ENCODE measurements at regions not wholly inside any gene's neighbourhood (a gene's known extent, or its start where the extent isn't known, plus 50 kb on each side); places are given as distances from the start of the nearest gene placed in this dataset.

DNA sequence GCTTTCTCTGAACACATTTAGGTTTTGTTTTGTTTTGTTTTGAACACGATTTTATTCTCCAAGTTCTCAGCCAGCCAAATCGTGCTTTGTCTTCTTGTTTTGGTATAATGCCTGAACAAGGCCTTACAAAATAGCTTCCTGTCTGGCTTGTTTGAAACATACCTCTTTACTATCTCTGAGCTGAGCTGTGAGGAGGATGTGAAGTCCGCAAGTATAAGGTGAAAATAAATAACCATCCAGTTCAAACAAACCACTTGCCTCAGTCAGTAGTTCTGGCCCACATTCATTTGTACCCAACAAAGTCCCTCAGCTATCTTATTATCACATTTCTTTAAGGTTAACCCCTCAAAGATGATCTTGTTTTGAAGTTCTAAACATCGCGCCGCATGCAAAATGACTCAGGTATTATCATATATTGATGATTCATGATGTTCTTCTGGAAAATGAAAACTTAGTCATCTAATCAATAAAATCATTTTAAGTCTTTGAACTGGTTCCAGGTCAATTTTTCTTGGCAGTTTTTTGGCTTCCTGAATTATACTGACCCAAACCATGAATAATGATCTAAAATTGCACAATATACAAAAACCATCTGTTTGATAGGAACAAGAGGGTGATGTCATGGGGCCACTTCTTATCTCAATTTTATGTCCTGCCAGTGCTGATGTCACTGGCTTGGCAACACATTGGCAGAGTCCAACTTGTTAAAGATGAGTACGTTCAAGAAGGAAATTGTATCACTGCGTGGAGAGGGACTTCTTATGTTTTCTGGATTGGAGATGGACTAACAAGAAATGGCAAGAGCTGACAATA, 694.3 kb downstream of the KCNJ2 start:
- Mint-ChIP-seq H3K27me3 (ENCODE audit: low read depth) (peaks cover 2% of the 10 kb centered on the region), H3K4me1 (ENCODE audit: low read depth) (no peaks in the 10 kb centered on the region), H3K4me3 (no peak overlapping the region), H3K36me3 (ENCODE audit: low read depth) (no peaks in the 10 kb centered on the region), H3K27ac (no peak overlapping the region), H3K9me3 (no peaks in the 10 kb centered on the region)
- no peak for DNase-seq
- CTCF ChIA-PET = no interaction called here
- intact Hi-C loops (cut with micrococcal nuclease) = no loop called here

GRCh38 chr17:70865993-70866804, 696.9 kb downstream of the KCNJ2 start:
- no peaks in the 10 kb centered on the region for H3K4me1 Mint-ChIP-seq (ENCODE audit: low read depth)
- H3K9me3 Mint-ChIP-seq = no peaks in the 10 kb centered on the region
- no peak overlapping the region for H3K4me3 Mint-ChIP-seq
- H3K27me3 Mint-ChIP-seq (ENCODE audit: low read depth) = peaks cover 2% of the 10 kb centered on the region
- H3K36me3 Mint-ChIP-seq (ENCODE audit: low read depth) = no peaks in the 10 kb centered on the region
- intact Hi-C loops (cut with micrococcal nuclease) = no loop called here
- CTCF ChIA-PET = no interaction called here
- DNase-seq = no peak
- H3K27ac Mint-ChIP-seq = no peak overlapping the region

DNA sequence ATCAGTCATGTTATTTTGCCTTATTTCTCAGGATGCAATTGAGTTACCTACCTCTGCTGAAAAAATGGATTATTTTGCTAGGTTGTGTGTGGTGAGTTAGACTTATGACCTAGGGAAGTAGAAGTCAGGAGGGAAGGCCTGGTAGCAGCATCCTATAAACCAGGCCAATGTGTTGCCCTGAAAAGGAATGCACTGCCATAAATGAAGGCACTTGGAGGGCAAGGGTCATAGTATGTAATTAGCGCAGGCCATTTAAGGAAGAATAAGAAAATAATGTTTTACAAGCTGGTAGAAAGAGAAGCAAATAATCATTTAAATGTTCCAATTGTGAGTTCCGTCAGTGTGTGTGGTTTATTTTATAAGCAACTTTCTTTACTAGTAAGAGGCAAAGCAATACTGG, 698.8 kb downstream of the KCNJ2 start:
- CTCF ChIA-PET = no interaction called here
- Mint-ChIP-seq H3K4me1 (ENCODE audit: low read depth) (no peaks in the 10 kb centered on the region), H3K27me3 (ENCODE audit: low read depth) (peaks cover 6% of the 10 kb centered on the region), H3K4me3 (no peak overlapping the region), H3K27ac (no peak overlapping the region), H3K9me3 (peaks cover 3% of the 10 kb centered on the region), H3K36me3 (ENCODE audit: low read depth) (no peaks in the 10 kb centered on the region)
- intact Hi-C loops (cut with micrococcal nuclease) = no loop called here
- no peak for DNase-seq

- CTCF ChIA-PET = no interaction called here
- DNase-seq = no peak
- H3K36me3 Mint-ChIP-seq (ENCODE audit: low read depth) = no peaks in the 10 kb centered on the region
- H3K4me3 Mint-ChIP-seq = no peak overlapping the region
- intact Hi-C loops (cut with micrococcal nuclease) = no loop called here
- peaks cover 5% of the 10 kb centered on the region for H3K27me3 Mint-ChIP-seq (ENCODE audit: low read depth)
- no peaks in the 10 kb centered on the region for H3K4me1 Mint-ChIP-seq (ENCODE audit: low read depth)
- no peak overlapping the region for H3K27ac Mint-ChIP-seq
- peaks cover 3% of the 10 kb centered on the region for H3K9me3 Mint-ChIP-seq
Observed at GRCh38 chr17:70869402-70870085, 700.2 kb downstream of the KCNJ2 start.

DNA sequence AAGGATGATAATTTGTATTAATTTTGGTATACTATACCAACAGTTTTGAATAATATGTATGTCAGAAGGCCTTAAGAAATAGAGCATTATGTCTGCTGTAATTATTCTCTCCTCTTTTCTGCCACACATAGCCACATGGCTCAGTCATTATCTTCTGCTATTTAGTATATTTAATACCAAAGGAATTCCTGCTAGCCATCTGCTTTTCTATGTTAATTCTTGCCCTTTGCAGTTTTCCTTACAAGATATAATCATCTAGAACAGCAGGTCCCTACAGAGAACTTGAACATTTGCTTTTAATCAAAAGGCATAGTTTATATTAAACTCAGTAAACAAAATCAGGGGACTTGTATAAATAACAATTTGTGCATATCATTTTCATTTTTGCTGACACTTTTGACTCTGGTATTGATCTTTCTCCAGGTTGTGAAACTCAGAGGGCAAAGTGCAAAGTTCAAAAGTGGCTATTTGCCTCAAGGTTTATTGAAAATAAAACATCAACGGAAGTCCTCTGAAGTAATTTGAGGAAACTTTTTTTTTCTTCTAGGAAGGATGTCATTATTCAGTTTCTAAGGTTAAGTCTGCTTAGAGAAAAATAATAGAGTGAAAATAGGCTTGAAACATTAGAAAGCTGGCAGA, 702.0 kb downstream of the KCNJ2 start:
- H3K27ac Mint-ChIP-seq = no peak overlapping the region
- H3K4me3 Mint-ChIP-seq = no peak overlapping the region
- H3K27me3 Mint-ChIP-seq (ENCODE audit: low read depth) = peaks cover 5% of the 10 kb centered on the region
- intact Hi-C loops (cut with micrococcal nuclease) = no loop called here
- no peak for DNase-seq
- H3K36me3 Mint-ChIP-seq (ENCODE audit: low read depth) = no peaks in the 10 kb centered on the region
- H3K4me1 Mint-ChIP-seq (ENCODE audit: low read depth) = no peaks in the 10 kb centered on the region
- CTCF ChIA-PET = interaction anchor here (0.5 to 0.7 kb wide), 2 partner anchors 353 to 459 kb away, joined by 3 read pairs; no protein-coding TSS in a partner anchor
- H3K9me3 Mint-ChIP-seq = peaks cover 7% of the 10 kb centered on the region

DNA sequence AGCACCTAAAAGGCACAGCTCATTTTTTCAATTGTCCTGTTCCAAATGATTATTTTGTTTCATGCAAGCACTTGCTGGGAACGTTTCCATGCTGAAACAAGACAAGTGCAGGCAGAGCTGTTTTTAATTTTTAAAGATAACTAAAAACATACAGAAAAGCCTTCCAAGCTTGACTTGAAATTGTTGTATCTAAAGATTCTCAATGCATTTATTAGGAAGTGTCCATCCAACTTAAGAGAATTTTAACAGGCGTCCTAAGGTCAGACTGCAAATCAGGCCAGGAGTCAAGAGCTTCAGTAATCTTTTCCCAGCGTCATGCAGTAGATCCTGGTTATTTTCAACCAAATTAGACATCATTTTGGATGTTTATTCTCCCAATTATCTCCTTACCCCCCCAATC, 702.8 kb downstream of the KCNJ2 start:
- Mint-ChIP-seq H3K4me1 (ENCODE audit: low read depth) (no peaks in the 10 kb centered on the region), H3K9me3 (peaks cover 9% of the 10 kb centered on the region), H3K4me3 (no peak overlapping the region), H3K36me3 (ENCODE audit: low read depth) (no peaks in the 10 kb centered on the region), H3K27ac (no peak overlapping the region), H3K27me3 (ENCODE audit: low read depth) (peaks cover 5% of the 10 kb centered on the region)
- no peak for DNase-seq
- intact Hi-C loops (cut with micrococcal nuclease) = no loop called here
- CTCF ChIA-PET = interaction anchor here (0.5 kb wide), 1 partner anchor 458 kb away, joined by 3 read pairs; no protein-coding TSS in a partner anchor

- peaks cover 11% of the 10 kb centered on the region for H3K9me3 Mint-ChIP-seq
- DNase-seq = no peak
- no peaks in the 10 kb centered on the region for H3K36me3 Mint-ChIP-seq (ENCODE audit: low read depth)
- no peak overlapping the region for H3K4me3 Mint-ChIP-seq
- no peak overlapping the region for H3K27ac Mint-ChIP-seq
- peaks cover 5% of the 10 kb centered on the region for H3K27me3 Mint-ChIP-seq (ENCODE audit: low read depth)
- no peaks in the 10 kb centered on the region for H3K4me1 Mint-ChIP-seq (ENCODE audit: low read depth)
- intact Hi-C loops (cut with micrococcal nuclease) = no loop called here
- CTCF ChIA-PET = no interaction called here
Observed at GRCh38 chr17:70875729-70876310, 706.5 kb downstream of the KCNJ2 start.

GRCh38 chr17:70878879-70879278, 709.5 kb downstream of the KCNJ2 start:
- Mint-ChIP-seq H3K36me3 (ENCODE audit: low read depth) (no peaks in the 10 kb centered on the region), H3K4me1 (ENCODE audit: low read depth) (no peaks in the 10 kb centered on the region), H3K27ac (no peak overlapping the region), H3K27me3 (ENCODE audit: low read depth) (no peaks in the 10 kb centered on the region), H3K9me3 (peaks cover 16% of the 10 kb centered on the region), H3K4me3 (no peak overlapping the region)
- DNase-seq = no peak
- CTCF ChIA-PET = no interaction called here
- intact Hi-C loops (cut with micrococcal nuclease) = no loop called here

DNA sequence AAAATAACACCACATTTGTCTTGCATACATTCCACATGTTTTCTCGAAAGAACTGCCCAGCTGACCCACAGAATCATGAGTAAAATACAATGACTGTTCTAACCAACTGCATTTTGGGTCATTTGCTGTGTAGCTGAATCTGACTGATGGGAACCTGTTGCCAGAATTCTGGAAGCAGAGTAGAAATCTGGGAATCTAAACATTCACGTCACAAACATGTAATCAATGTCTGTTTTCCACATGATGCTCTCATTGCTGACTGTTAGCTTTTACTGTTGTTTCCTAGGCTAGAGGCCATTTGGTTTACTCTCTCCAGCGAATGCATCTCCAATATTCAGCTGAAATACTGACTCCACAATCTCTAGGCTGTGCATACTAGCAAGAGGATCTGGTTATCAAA, 710.1 kb downstream of the KCNJ2 start:
- CTCF ChIA-PET = no interaction called here
- Mint-ChIP-seq H3K36me3 (ENCODE audit: low read depth) (no peaks in the 10 kb centered on the region), H3K27ac (no peak overlapping the region), H3K27me3 (ENCODE audit: low read depth) (no peaks in the 10 kb centered on the region), H3K4me1 (ENCODE audit: low read depth) (no peaks in the 10 kb centered on the region), H3K4me3 (no peak overlapping the region), H3K9me3 (peaks cover 16% of the 10 kb centered on the region)
- DNase-seq = no peak
- intact Hi-C loops (cut with micrococcal nuclease) = no loop called here

GRCh38 chr17:70881093-70881492, 711.8 kb downstream of the KCNJ2 start:
- no peak for DNase-seq
- no peak overlapping the region for H3K4me3 Mint-ChIP-seq
- CTCF ChIA-PET = no interaction called here
- H3K27ac Mint-ChIP-seq = no peak overlapping the region
- H3K27me3 Mint-ChIP-seq (ENCODE audit: low read depth) = no peaks in the 10 kb centered on the region
- H3K4me1 Mint-ChIP-seq (ENCODE audit: low read depth) = no peaks in the 10 kb centered on the region
- H3K9me3 Mint-ChIP-seq = peaks cover 14% of the 10 kb centered on the region
- no peaks in the 10 kb centered on the region for H3K36me3 Mint-ChIP-seq (ENCODE audit: low read depth)
- intact Hi-C loops (cut with micrococcal nuclease) = no loop called here

DNA sequence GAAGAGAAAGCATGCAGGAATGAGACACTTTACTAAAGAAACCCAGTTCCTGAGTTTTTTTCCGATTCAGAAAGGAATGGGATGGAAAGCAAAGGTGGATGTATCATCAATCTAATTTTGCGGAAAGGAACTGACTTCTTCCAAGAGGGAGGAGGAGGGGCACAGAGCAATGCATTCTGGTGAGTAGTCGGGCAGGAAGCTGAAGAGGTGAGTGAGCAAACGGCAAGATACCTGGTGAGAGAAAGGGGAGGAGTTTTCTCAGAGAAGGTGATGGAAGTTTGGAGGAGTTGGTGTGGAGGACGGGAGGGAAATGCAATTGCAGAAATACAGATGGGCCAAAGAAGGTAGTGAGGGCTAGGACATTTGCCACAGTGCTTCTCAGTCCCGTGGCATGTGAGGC, 713.2 kb downstream of the KCNJ2 start:
- Mint-ChIP-seq H3K4me1 (ENCODE audit: low read depth) (no peaks in the 10 kb centered on the region), H3K9me3 (peaks cover 10% of the 10 kb centered on the region), H3K36me3 (ENCODE audit: low read depth) (no peaks in the 10 kb centered on the region), H3K27ac (no peak overlapping the region), H3K27me3 (ENCODE audit: low read depth) (no peaks in the 10 kb centered on the region), H3K4me3 (no peak overlapping the region)
- CTCF ChIA-PET = no interaction called here
- no peak for DNase-seq
- intact Hi-C loops (cut with micrococcal nuclease) = no loop called here

- Mint-ChIP-seq H3K36me3 (ENCODE audit: low read depth) (no peaks in the 10 kb centered on the region), H3K4me1 (ENCODE audit: low read depth) (no peaks in the 10 kb centered on the region), H3K27me3 (ENCODE audit: low read depth) (no peaks in the 10 kb centered on the region), H3K9me3 (peaks cover 7% of the 10 kb centered on the region), H3K27ac (no peak overlapping the region), H3K4me3 (no peak overlapping the region)
- CTCF ChIA-PET = no interaction called here
- DNase-seq = no peak
- intact Hi-C loops (cut with micrococcal nuclease) = no loop called here
Observed at GRCh38 chr17:70886648-70887047, 717.3 kb downstream of the KCNJ2 start.

All from activated naive CD4-positive, alpha-beta T cell treated with anti-CD3 and anti-CD28 coated beads for 36 hours (primary cell).